ENCODE measurements at regions not wholly inside any gene's neighbourhood (a gene's known extent, or its start where the extent isn't known, plus 50 kb on each side); places are given as distances from the start of the nearest gene placed in this dataset.
A peak's percentile ranks its signal among the peaks of the same experiment; 100 is the strongest.
"Not testable (repeated sequence)": the region's sequence is repeated elsewhere in the genome, so short reads cannot be mapped to it uniquely, and the experiment has no call there.

DNA sequence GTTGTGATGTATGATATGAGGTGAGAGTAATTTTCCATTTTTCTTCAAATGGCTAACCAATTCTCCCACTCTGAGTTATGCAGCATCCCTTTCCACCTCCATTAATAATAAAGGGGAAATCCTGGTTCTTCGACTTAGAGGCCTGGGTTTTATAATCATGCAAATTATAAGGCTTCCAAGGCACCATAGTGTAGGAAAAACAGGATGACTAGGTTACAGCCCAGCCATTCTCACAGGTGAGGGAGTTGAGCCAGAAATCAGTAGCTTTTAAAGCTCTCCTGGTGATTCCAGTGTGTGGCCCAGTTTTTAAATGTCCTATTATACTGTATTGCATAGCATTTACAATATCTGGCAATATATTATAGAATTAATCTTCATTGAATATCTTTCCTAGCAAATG is 203.1 kb downstream of the ARHGEF9 start:
- Histone ChIP-seq H3K36me3 (ENCODE audit: insufficient read depth, low read length) (no peaks in the 10 kb centered on the region), H3K4me3 (ENCODE audit: low read length) (no peak overlapping the region), H3K9me3 (ENCODE audit: low read length) (no peaks in the 10 kb centered on the region), H3K27me3 (ENCODE audit: insufficient read depth, low read length) (no peaks in the 10 kb centered on the region), H3K4me1 (ENCODE audit: insufficient read depth, low read length) (no peaks in the 10 kb centered on the region), H2AFZ (ENCODE audit: low read depth, low read length) (no peak overlapping the region)

DNA sequence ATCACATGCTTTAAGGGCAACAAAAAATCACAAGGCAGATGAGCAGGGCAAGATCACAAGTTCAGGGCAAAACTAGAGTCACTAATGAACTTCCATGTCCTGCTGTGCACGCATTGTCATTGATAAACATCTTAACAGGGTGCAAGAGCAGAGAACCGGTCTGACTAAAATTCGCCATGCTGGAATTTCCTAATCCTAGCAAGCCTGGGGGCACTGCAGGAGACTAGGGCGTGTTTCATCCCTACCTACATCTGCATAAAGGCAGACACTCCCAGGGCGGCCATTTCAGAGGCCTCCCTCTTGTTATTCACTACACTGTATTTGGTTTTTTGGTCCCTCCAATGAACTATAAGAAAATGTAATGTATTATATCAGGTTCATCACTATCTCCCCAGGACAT is 203.6 kb downstream of the ARHGEF9 start:
- Histone ChIP-seq H3K36me3 (ENCODE audit: insufficient read depth, low read length) (no peaks in the 10 kb centered on the region), H3K27me3 (ENCODE audit: insufficient read depth, low read length) (no peaks in the 10 kb centered on the region), H3K4me3 (ENCODE audit: low read length) (no peak overlapping the region), H3K9me3 (ENCODE audit: low read length) (no peaks in the 10 kb centered on the region), H2AFZ (ENCODE audit: low read depth, low read length) (no peak overlapping the region), H3K4me1 (ENCODE audit: insufficient read depth, low read length) (no peaks in the 10 kb centered on the region)

DNA sequence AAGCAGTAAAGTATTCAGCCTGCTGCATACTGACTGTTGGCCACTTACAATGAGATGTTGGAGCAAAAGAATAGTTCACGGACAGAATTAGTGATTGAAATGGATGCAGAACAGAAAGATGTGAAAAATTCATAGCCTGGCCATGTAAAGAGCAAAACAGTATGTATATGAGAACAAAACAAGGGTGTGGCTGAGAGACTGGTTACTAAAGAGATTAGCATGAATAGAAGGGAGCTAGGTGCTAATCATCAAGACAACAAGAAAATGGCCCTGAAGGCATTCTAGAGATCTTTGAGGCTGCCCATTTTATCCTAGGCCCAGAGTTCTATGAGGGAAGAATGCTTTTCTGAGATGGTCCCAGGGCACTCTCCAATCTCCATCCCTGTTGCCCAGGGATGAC is 208.5 kb downstream of the ARHGEF9 start:
- H3K36me3 ChIP-seq (ENCODE audit: insufficient read depth, low read length): no peaks in the 10 kb centered on the region
- H3K4me3 ChIP-seq (ENCODE audit: low read length): no peak overlapping the region
- no peaks in the 10 kb centered on the region for H3K9me3 ChIP-seq (ENCODE audit: low read length)
- H3K27me3 ChIP-seq (ENCODE audit: insufficient read depth, low read length): no peaks in the 10 kb centered on the region
- H2AFZ ChIP-seq (ENCODE audit: low read depth, low read length): no peak overlapping the region
- no peaks in the 10 kb centered on the region for H3K4me1 ChIP-seq (ENCODE audit: insufficient read depth, low read length)

DNA sequence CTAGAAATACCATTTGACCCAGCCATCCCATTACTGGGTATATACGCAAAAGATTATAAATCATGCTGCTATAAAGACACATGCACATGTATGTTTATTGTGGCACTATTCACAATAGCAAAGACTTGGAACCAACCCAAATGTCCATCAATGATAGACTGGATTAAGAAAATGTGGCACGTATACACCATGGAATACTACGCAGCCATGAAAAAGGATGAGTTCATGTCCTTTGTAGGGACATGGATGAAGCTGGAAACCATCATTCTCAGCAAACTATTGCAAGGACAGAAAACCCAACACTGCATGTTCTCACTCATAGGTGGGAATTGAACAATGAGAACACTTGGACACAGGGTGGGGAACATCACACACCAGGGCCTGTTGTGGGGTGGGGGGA is 209.3 kb downstream of the ARHGEF9 start:
- H3K4me3 ChIP-seq (ENCODE audit: low read length); H3K4me1 ChIP-seq (ENCODE audit: insufficient read depth, low read length); H2AFZ ChIP-seq (ENCODE audit: low read depth, low read length); H3K36me3 ChIP-seq (ENCODE audit: insufficient read depth, low read length); H3K27me3 ChIP-seq (ENCODE audit: insufficient read depth, low read length); H3K9me3 ChIP-seq (ENCODE audit: low read length): not testable (repeated sequence)

DNA sequence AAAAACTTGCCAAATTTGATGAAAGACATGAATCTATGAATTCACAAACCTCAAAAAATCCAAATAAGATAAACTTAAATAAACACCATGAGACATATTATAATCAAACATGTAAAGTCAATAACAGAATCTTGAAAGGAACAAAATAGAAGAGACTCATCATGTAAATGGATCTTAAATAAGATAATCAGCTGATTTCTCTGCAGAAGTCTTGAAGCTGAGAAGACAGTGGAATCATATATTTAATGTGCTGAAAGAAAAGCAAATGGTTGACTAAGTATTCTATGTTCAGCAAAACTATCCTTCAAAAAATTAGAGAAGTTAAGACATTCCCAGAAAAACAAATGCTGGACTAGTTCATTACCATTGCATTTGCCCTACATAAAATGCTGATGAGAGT is 215.7 kb upstream of the SPIN4 start:
- H3K9me3 ChIP-seq (ENCODE audit: low read length): no peaks in the 10 kb centered on the region
- no peak overlapping the region for H2AFZ ChIP-seq (ENCODE audit: low read depth, low read length)
- H3K36me3 ChIP-seq (ENCODE audit: insufficient read depth, low read length): no peaks in the 10 kb centered on the region
- H3K27me3 ChIP-seq (ENCODE audit: insufficient read depth, low read length): no peaks in the 10 kb centered on the region
- no peaks in the 10 kb centered on the region for H3K4me1 ChIP-seq (ENCODE audit: insufficient read depth, low read length)
- H3K4me3 ChIP-seq (ENCODE audit: low read length): no peak overlapping the region

DNA sequence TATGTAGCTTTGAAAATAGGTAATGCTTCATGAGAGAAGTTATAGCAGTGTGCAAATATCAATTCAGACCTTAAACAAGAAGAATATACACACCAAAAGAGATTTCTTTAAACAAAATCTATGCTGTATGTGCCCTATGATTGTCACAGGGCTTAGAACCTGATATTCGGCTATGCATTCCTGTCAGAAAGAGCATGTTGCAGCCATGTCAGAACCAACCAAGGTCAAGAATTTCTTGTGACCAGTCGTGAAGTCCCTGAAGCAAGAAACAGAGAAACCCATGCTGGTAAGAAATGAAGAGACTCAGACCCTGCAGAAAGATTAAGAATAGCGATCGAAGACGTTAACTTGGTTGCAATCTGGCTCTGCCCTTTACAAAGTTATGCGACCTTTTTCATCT is 210.3 kb upstream of the SPIN4 start:
- Histone ChIP-seq H3K4me1 (ENCODE audit: insufficient read depth, low read length) (no peaks in the 10 kb centered on the region), H2AFZ (ENCODE audit: low read depth, low read length) (peak overlapping the region; percentile 41), H3K9me3 (ENCODE audit: low read length) (no peaks in the 10 kb centered on the region), H3K27me3 (ENCODE audit: insufficient read depth, low read length) (no peaks in the 10 kb centered on the region), H3K4me3 (ENCODE audit: low read length) (peak overlapping the region; percentile 60), H3K36me3 (ENCODE audit: insufficient read depth, low read length) (no peaks in the 10 kb centered on the region)

DNA sequence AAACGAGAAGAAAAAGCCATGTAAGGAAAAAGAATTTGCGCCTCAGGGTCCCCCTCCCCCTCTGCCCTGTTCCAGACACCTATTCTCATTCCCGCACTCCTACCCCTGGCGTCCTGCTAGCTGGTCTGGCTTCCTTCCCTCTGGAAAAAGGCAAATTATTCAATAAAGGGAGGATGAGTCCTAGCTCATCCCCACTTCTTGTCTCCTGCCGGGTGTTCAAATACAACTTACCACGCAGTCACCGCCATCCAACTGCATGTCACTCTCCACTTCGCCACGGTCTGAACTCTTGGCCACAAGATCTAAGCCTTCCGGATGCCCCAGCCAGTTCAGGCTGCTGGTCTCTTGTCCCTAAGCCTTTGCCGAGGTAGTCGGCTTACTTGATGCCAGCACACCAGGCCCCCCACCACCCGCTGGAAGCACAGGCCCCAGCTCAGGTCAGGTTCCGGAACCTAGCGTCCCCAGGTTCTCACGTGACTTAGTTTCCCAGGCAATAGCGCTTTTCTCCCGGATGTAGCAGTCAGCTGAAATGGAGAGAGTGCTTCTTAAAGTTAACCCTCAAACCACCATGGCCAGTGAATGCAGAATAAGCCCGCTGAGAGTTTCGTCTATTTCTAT is 209.6 kb upstream of the SPIN4 start:
- Histone ChIP-seq H3K9me3 (ENCODE audit: low read length) (no peaks in the 10 kb centered on the region), H3K36me3 (ENCODE audit: insufficient read depth, low read length) (no peaks in the 10 kb centered on the region), H3K27me3 (ENCODE audit: insufficient read depth, low read length) (no peaks in the 10 kb centered on the region), H2AFZ (ENCODE audit: low read depth, low read length) (peak overlapping the region; percentile 41), H3K4me3 (ENCODE audit: low read length) (peak overlapping the region; percentile 60), H3K4me1 (ENCODE audit: insufficient read depth, low read length) (no peaks in the 10 kb centered on the region)

DNA sequence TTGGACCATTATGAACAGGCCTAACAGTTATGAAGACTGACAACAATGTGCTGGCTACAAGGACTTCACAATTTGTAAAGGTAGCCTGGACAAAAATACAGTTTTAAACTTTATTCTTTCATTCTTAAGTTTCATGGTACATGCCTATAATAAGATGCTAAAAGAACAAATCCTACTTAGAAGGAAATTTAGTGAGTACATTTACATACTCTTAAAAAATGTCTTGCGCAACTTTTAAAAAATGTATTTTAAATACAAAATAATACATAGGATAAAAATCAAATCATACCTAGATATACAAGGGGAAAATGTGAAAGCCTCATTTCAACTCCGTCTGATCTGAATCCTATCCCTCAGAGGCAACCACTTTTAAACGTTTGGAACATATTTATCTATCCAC is 200.7 kb upstream of the SPIN4 start:
- H2AFZ ChIP-seq (ENCODE audit: low read depth, low read length): no peak overlapping the region
- no peaks in the 10 kb centered on the region for H3K27me3 ChIP-seq (ENCODE audit: insufficient read depth, low read length)
- no peak overlapping the region for H3K4me3 ChIP-seq (ENCODE audit: low read length)
- H3K4me1 ChIP-seq (ENCODE audit: insufficient read depth, low read length): no peaks in the 10 kb centered on the region
- no peaks in the 10 kb centered on the region for H3K9me3 ChIP-seq (ENCODE audit: low read length)
- no peaks in the 10 kb centered on the region for H3K36me3 ChIP-seq (ENCODE audit: insufficient read depth, low read length)

DNA sequence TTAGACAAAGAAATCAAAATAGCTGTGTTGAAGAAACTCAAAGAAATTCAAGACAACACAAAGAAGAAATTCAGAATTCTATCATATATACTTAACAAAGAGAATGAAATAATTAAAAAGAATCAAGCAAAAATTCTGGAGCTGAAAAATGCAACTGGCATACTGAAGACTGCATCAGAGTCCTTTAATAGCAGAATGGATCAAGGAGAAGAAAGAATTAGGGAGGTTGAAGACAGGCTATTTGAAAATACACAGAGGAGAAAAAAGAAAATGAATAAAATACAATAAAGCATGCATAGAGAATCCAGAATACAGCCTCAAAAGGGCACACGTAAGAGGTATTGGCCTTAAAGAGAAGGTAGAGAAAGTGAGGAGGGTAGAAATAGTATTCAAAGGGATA is 179.5 kb upstream of the SPIN4 start:
- no peaks in the 10 kb centered on the region for H3K4me1 ChIP-seq (ENCODE audit: insufficient read depth, low read length)
- H2AFZ ChIP-seq (ENCODE audit: low read depth, low read length): no peak overlapping the region
- peaks cover 8% of the 10 kb centered on the region for H3K9me3 ChIP-seq (ENCODE audit: low read length)
- H3K36me3 ChIP-seq (ENCODE audit: insufficient read depth, low read length): no peaks in the 10 kb centered on the region
- H3K27me3 ChIP-seq (ENCODE audit: insufficient read depth, low read length): no peaks in the 10 kb centered on the region
- no peak overlapping the region for H3K4me3 ChIP-seq (ENCODE audit: low read length)

DNA sequence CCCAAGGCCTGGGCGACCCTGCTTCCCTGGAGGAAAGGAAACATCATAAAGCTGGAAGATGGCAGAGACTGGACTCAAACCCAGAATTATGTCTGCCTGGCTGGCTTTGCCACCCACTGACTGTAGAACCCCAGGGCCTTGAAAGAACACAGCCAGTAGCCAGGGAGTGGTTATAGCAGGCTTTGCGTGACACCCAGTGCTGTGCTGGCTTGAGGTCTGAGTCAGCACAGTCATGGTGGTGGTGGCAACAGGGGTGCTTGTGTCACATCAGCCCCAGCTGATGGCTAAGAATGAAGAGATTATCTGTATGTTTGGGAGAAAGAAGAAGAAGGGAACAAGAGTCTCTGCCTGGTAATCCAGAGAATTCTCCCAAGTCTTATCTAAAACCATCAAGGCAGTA is 178.8 kb upstream of the SPIN4 start:
- Histone ChIP-seq H3K4me3 (ENCODE audit: low read length) (no peak overlapping the region), H2AFZ (ENCODE audit: low read depth, low read length) (no peak overlapping the region), H3K9me3 (ENCODE audit: low read length) (peaks cover 8% of the 10 kb centered on the region), H3K4me1 (ENCODE audit: insufficient read depth, low read length) (no peaks in the 10 kb centered on the region), H3K36me3 (ENCODE audit: insufficient read depth, low read length) (no peaks in the 10 kb centered on the region), H3K27me3 (ENCODE audit: insufficient read depth, low read length) (no peaks in the 10 kb centered on the region)

DNA sequence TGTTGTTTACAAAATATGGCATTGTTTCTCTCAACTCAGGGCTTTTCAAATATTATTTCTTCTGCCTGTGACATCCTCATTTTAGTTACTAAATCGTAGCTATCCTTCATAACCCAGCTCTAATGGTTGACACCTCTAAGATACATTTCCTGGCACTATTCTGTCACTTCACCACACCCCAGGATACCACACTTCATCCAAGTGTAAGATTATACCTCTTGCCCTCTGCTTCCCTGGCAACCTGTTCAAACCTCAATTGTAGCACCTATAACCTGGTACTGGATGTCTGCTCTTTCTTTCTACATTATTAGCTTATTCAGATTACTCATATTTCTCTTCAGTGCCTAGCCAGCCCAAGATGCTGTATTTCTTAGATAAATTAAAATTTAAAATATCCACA is 175.7 kb upstream of the SPIN4 start:
- no peak overlapping the region for H2AFZ ChIP-seq (ENCODE audit: low read depth, low read length)

DNA sequence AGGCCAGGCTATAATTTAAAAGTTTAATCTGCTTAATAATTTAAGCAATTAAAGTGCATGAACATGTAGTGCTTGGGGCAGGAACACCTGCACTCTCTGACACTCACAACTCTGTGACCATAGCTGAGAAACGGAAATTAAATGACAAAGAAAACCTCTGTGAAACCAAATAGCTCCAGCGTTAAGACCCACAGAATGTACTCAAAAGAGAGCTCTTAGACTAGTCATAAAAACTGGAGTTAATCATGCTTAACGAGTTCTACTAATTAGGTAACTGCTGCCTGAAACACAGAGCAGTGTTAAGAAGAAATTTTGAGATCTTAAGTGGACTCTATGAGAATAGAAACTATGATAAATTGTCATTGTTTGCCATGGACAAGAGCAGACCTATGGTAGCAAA is 174.4 kb upstream of the SPIN4 start:
- H3K36me3 ChIP-seq (ENCODE audit: insufficient read depth, low read length): no peaks in the 10 kb centered on the region
- H3K27me3 ChIP-seq (ENCODE audit: insufficient read depth, low read length): no peaks in the 10 kb centered on the region
- peaks cover 8% of the 10 kb centered on the region for H3K9me3 ChIP-seq (ENCODE audit: low read length)
- H2AFZ ChIP-seq (ENCODE audit: low read depth, low read length): no peak overlapping the region
- H3K4me3 ChIP-seq (ENCODE audit: low read length): no peak overlapping the region
- H3K4me1 ChIP-seq (ENCODE audit: insufficient read depth, low read length): no peaks in the 10 kb centered on the region

More for the DNA sequence above, 175.7 kb upstream of the SPIN4 start:
- Histone ChIP-seq H3K36me3 (ENCODE audit: insufficient read depth, low read length) (no peaks in the 10 kb centered on the region), H3K4me3 (ENCODE audit: low read length) (no peak overlapping the region), H3K27me3 (ENCODE audit: insufficient read depth, low read length) (no peaks in the 10 kb centered on the region), H3K4me1 (ENCODE audit: insufficient read depth, low read length) (no peaks in the 10 kb centered on the region), H3K9me3 (ENCODE audit: low read length) (peaks cover 8% of the 10 kb centered on the region)

DNA sequence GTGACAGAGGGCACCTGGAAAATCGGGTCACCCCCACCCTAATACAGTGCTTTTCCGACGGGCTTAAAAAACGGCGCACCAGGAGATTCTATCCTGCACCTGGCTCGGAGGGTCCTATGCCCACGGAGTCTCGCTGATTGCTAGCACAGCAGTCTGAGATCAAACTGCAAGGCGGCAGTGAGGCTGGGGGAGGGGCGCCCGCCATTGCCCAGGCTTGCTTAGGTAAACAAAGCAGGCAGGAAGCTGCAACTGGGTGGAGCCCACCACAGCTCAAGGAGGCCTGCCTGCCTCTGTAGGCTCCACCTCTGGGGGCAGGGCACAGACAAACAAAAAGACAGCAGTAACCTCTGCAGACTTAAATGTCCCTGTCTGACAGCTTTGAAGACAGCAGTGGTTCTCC is 168.2 kb upstream of the SPIN4 start:
- H3K4me3 ChIP-seq (ENCODE audit: low read length); H3K27me3 ChIP-seq (ENCODE audit: insufficient read depth, low read length); H3K4me1 ChIP-seq (ENCODE audit: insufficient read depth, low read length); H2AFZ ChIP-seq (ENCODE audit: low read depth, low read length); H3K36me3 ChIP-seq (ENCODE audit: insufficient read depth, low read length); H3K9me3 ChIP-seq (ENCODE audit: low read length): not testable (repeated sequence)

DNA sequence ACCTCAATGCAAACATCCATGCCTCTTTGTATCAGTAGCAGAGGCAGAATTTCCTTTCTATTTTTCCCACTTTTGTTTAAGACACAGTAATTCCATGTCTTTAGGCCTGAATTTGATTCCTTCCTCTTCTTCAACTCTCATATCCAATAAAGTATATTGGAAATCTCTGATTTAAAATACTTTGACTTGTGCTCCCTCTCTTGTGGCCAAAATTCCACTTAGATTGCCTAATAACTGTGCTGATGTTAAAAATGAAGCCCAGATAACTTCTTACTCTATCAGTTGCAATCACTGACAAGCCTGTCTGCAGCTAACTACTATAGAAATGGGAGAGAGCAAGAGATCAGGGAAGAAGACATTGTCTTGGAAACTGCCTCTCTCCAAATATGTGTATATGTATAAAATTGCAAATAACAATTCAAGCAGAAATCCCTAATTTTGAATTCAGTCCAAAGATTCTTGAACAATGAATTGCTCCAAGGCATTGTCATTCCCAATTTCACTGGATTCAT is 163.5 kb upstream of the SPIN4 start:
- H3K4me3 ChIP-seq (ENCODE audit: low read length): no peak overlapping the region
- no peaks in the 10 kb centered on the region for H3K36me3 ChIP-seq (ENCODE audit: insufficient read depth, low read length)
- H3K9me3 ChIP-seq (ENCODE audit: low read length): no peaks in the 10 kb centered on the region
- no peaks in the 10 kb centered on the region for H3K27me3 ChIP-seq (ENCODE audit: insufficient read depth, low read length)
- H3K4me1 ChIP-seq (ENCODE audit: insufficient read depth, low read length): no peaks in the 10 kb centered on the region
- H2AFZ ChIP-seq (ENCODE audit: low read depth, low read length): no peak overlapping the region

Measured in neuron (in vitro differentiated cells).